Neural cell (in vitro differentiated cells): ENCODE measurements at regions not wholly inside any gene's neighbourhood (a gene's known extent, or its start where the extent isn't known, plus 50 kb on each side); places are given as distances from the start of the nearest gene placed in this dataset.

Experiments
- H2AFZ ChIP-seq: fragments of 200-600, 300-800 bp; sonication (generic), shearing (Covaris generic); 2 replicates; pipeline ENCODE4 v1.6.0; 2014; ENCODE audit warnings: low read depth, mild to moderate bottlenecking, antibody characterized with exemption, low read length, moderate library complexity
- H3F3A ChIP-seq: fragments of 200-600 bp; shearing (Covaris generic); 2 replicates; pipeline ENCODE4 v1.6.1; 2016; ENCODE audit warnings: mild to moderate bottlenecking, moderate library complexity, mixed read lengths, antibody characterized with exemption, low read length; ENCODE audit not compliant: insufficient read depth, poor library complexity, severe bottlenecking
- H3K27ac ChIP-seq: fragments of 200-600, 300-800 bp; sonication (generic), shearing (Covaris generic); 2 replicates; pipeline ENCODE4 v1.5.1; 2014; ENCODE audit warnings: mild to moderate bottlenecking, low read length, moderate library complexity
- H3K27me3 ChIP-seq: fragments of 300-800, 200-600 bp; sonication (generic), shearing (Covaris generic); 2 replicates; pipeline ENCODE4 v1.6.0; 2014; ENCODE audit warnings: mild to moderate bottlenecking, low read depth, low read length, moderate library complexity; ENCODE audit not compliant: insufficient read depth
- H3K36me3 ChIP-seq: fragments of 300-800, 200-600 bp; sonication (generic), shearing (Covaris generic); 2 replicates; pipeline ENCODE4 v1.5.1; 2014; ENCODE audit warnings: mild to moderate bottlenecking, antibody characterized with exemption, low read length, moderate library complexity; ENCODE audit not compliant: insufficient read depth
- H3K4me2 ChIP-seq: fragments of 300-800, 200-600 bp; sonication (generic), shearing (Covaris generic); 2 replicates; pipeline ENCODE4 v1.6.0; 2014; ENCODE audit warnings: mild to moderate bottlenecking, low read length
- H3K4me3 ChIP-seq: fragments of 300-800, 200-600 bp; sonication (generic), shearing (Covaris generic); 2 replicates; pipeline ENCODE4 v1.5.1; 2014; ENCODE audit warnings: mild to moderate bottlenecking, low read length, moderate library complexity
- H3K79me2 ChIP-seq: fragments of 200-600 bp; shearing (Covaris generic); replicated peaks from 2 replicates; pipeline ENCODE4 v1.6.0; 2014; ENCODE audit warnings: mild to moderate bottlenecking, low read length, moderate library complexity; ENCODE audit not compliant: insufficient read depth
- H3K9ac ChIP-seq: fragments of 300-800, 200-600 bp; sonication (generic), shearing (Covaris generic); 2 replicates; pipeline ENCODE4 v1.6.1; 2016; ENCODE audit warnings: mild to moderate bottlenecking, low read length, mixed read lengths
- H3K9me2 ChIP-seq: fragments of 200-600 bp; shearing (Covaris generic); 2 replicates; pipeline ENCODE4 v1.6.1; 2016; ENCODE audit warnings: mild to moderate bottlenecking, low read length, mixed read lengths; ENCODE audit not compliant: insufficient read depth
- H3K9me3 ChIP-seq: fragments of 200-600, 300-800 bp; sonication (generic), shearing (Covaris generic); 2 replicates; pipeline ENCODE4 v1.6.1; 2016; ENCODE audit warnings: mild to moderate bottlenecking, mixed run types, low read length, moderate library complexity, mixed read lengths
- H4K20me1 ChIP-seq: fragments of 200-600 bp; shearing (Covaris generic); 2 replicates; pipeline ENCODE4 v1.6.1; 2016; ENCODE audit warnings: mild to moderate bottlenecking, mixed run types; ENCODE audit not compliant: insufficient read depth
- EP300 ChIP-seq: fragments of 450-650 bp; conservative IDR thresholded peaks from 2 replicates; pipeline ENCODE4 v1.6.1; 2014; ENCODE audit warnings: antibody characterized with exemption, mild to moderate bottlenecking, moderate library complexity; ENCODE audit not compliant: poor library complexity, severe bottlenecking
- EZH2 ChIP-seq: fragments of 200-600, 300-800 bp; shearing (Covaris generic), sonication (generic); IDR thresholded peaks from 2 replicates; pipeline ENCODE4 v1.6.1; 2014; ENCODE audit warnings: antibody characterized with exemption, low read length, borderline replicate concordance, mild to moderate bottlenecking; ENCODE audit not compliant: insufficient read depth, poor library complexity, severe bottlenecking
- MXI1 ChIP-seq: fragments of 450-650 bp; conservative IDR thresholded peaks from 2 replicates; pipeline ENCODE4 v1.6.1; 2014; ENCODE audit warnings: antibody characterized with exemption, mild to moderate bottlenecking; ENCODE audit not compliant: poor library complexity, severe bottlenecking
- POLR2AphosphoS5 ChIP-seq: IDR thresholded peaks from 2 replicates; pipeline ENCODE4 v1.6.1; 2012
- RAD21 ChIP-seq: fragments of 450-650 bp; conservative IDR thresholded peaks from 2 replicates; pipeline ENCODE4 v1.6.1; 2014; ENCODE audit warnings: antibody characterized with exemption, mild to moderate bottlenecking, moderate library complexity
- SMC3 ChIP-seq: fragments of 450-650 bp; conservative IDR thresholded peaks from 2 replicates; pipeline ENCODE4 v1.6.1; 2014; ENCODE audit warnings: antibody characterized with exemption, mild to moderate bottlenecking, moderate library complexity; ENCODE audit not compliant: poor library complexity
- TAF1 ChIP-seq: IDR thresholded peaks from 2 replicates; pipeline ENCODE4 v1.6.1; 2012; ENCODE audit warnings: low read depth
- TF ChIP-seq, protein P1 (sequence below): fragments of 450-650 bp; IDR thresholded peaks from 2 replicates; pipeline ENCODE4 v1.5.1; 2014; ENCODE audit warnings: antibody characterized with exemption, mild to moderate bottlenecking, moderate library complexity; ENCODE audit not compliant: poor library complexity, severe bottlenecking
- TF ChIP-seq, protein P2 (sequence below): IDR thresholded peaks from 2 replicates; pipeline ENCODE4 v1.6.1; 2012; ENCODE audit warnings: borderline replicate concordance

- no peaks in the 10 kb centered on the region for H3K27me3 ChIP-seq
- no peaks in the 10 kb centered on the region for H3F3A ChIP-seq
- H3K36me3 ChIP-seq = no peaks in the 10 kb centered on the region
- no peak overlapping the region for H3K9ac ChIP-seq
- no peaks in the 10 kb centered on the region for H4K20me1 ChIP-seq
- no peak overlapping the region for H2AFZ ChIP-seq
- no peaks in the 10 kb centered on the region for H3K79me2 ChIP-seq
- no peak overlapping the region for H3K27ac ChIP-seq
- no peak overlapping the region for H3K4me2 ChIP-seq
- H3K9me2 ChIP-seq = no peaks in the 10 kb centered on the region
- H3K4me3 ChIP-seq = no peak overlapping the region
- TF ChIP-seq TAF1 (no peak), SMC3 (no peak), RAD21 (no peak), MXI1 (no peak), EZH2 (no peak), POLR2AphosphoS5 (no peak), EP300 (no peak)
- TF ChIP-seq, protein P1, sequence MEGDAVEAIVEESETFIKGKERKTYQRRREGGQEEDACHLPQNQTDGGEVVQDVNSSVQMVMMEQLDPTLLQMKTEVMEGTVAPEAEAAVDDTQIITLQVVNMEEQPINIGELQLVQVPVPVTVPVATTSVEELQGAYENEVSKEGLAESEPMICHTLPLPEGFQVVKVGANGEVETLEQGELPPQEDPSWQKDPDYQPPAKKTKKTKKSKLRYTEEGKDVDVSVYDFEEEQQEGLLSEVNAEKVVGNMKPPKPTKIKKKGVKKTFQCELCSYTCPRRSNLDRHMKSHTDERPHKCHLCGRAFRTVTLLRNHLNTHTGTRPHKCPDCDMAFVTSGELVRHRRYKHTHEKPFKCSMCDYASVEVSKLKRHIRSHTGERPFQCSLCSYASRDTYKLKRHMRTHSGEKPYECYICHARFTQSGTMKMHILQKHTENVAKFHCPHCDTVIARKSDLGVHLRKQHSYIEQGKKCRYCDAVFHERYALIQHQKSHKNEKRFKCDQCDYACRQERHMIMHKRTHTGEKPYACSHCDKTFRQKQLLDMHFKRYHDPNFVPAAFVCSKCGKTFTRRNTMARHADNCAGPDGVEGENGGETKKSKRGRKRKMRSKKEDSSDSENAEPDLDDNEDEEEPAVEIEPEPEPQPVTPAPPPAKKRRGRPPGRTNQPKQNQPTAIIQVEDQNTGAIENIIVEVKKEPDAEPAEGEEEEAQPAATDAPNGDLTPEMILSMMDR = no peak
- TF ChIP-seq, protein P2, sequence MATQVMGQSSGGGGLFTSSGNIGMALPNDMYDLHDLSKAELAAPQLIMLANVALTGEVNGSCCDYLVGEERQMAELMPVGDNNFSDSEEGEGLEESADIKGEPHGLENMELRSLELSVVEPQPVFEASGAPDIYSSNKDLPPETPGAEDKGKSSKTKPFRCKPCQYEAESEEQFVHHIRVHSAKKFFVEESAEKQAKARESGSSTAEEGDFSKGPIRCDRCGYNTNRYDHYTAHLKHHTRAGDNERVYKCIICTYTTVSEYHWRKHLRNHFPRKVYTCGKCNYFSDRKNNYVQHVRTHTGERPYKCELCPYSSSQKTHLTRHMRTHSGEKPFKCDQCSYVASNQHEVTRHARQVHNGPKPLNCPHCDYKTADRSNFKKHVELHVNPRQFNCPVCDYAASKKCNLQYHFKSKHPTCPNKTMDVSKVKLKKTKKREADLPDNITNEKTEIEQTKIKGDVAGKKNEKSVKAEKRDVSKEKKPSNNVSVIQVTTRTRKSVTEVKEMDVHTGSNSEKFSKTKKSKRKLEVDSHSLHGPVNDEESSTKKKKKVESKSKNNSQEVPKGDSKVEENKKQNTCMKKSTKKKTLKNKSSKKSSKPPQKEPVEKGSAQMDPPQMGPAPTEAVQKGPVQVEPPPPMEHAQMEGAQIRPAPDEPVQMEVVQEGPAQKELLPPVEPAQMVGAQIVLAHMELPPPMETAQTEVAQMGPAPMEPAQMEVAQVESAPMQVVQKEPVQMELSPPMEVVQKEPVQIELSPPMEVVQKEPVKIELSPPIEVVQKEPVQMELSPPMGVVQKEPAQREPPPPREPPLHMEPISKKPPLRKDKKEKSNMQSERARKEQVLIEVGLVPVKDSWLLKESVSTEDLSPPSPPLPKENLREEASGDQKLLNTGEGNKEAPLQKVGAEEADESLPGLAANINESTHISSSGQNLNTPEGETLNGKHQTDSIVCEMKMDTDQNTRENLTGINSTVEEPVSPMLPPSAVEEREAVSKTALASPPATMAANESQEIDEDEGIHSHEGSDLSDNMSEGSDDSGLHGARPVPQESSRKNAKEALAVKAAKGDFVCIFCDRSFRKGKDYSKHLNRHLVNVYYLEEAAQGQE = no peak
- H3K9me3 ChIP-seq = no peaks in the 10 kb centered on the region
These were observed 94.0 kb downstream of the SOX2 start for GRCh38 chr3:181805703-181806102.

DNA sequence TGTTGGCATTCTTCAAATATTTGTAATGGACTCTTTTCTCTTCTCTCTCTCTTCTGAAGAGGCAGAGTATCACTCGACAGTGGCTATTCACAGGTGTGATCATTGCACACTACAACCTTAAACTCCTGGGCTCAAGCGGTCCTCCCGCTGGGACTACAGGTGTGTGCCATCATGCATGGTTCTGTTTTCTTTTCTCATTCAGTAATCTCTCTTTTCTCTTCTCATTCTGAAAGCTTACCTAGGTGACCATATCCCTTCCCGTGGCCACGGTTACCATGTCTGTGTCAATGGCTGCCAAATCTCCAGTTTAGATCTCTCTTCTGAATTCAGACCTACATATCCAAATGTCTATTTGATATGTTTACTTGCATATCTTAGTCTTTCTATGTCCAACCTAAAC, 96.3 kb downstream of the SOX2 start:
- H3K27me3 ChIP-seq = no peaks in the 10 kb centered on the region
- H3K4me3 ChIP-seq = no peak overlapping the region
- H3K27ac ChIP-seq = no peak overlapping the region
- H3K36me3 ChIP-seq = no peaks in the 10 kb centered on the region
- no peaks in the 10 kb centered on the region for H3K79me2 ChIP-seq
- H3K4me2 ChIP-seq = no peak overlapping the region
- no peaks in the 10 kb centered on the region for H3K9me2 ChIP-seq
- no peak overlapping the region for H3K9ac ChIP-seq
- no peaks in the 10 kb centered on the region for H3K9me3 ChIP-seq
- no peak overlapping the region for H2AFZ ChIP-seq
- TF ChIP-seq RAD21 = no peak
- TF ChIP-seq MXI1 = no peak
- TF ChIP-seq TAF1 = no peak
- no peak for TF ChIP-seq EP300
- TF ChIP-seq POLR2AphosphoS5 = no peak
- TF ChIP-seq EZH2 = no peak
- TF ChIP-seq SMC3 = no peak
- TF ChIP-seq, protein P2 = no peak
- H4K20me1 ChIP-seq = no peaks in the 10 kb centered on the region
- H3F3A ChIP-seq = no peaks in the 10 kb centered on the region
